Thyroid gland (tissue), 4 donors: ENCODE measurements at regions not wholly inside any gene's neighbourhood (a gene's known extent, or its start where the extent isn't known, plus 50 kb on each side); places are given as distances from the start of the nearest gene placed in this dataset.

ENCODE experiments used
- DNase-seq, 2 donors: peaks; one replicate each; pipeline ENCODE4 v3.0.0-alpha.2; 2019
- H3K27ac ChIP-seq, 3 donors: fragments of 200-600 bp; sonication (generic); 1 replicate in 2 of 3; 2 replicates in 1 of 3; pipeline ENCODE4 v1.5.1; 2016 to 2019; ENCODE audit warnings: mild to moderate bottlenecking in 1 of 3, moderate library complexity in 1 of 3
- H3K27me3 ChIP-seq: fragments of 200-600 bp; sonication (generic); one replicate; pipeline ENCODE4 v1.5.1; 2019
- H3K36me3 ChIP-seq, 2 donors: fragments of 200-600 bp; sonication (generic); one replicate each; pipeline ENCODE4 v1.5.1; 2016 to 2019
- H3K4me1 ChIP-seq, 2 donors: fragments of 200-600 bp; sonication (generic); one replicate each; pipeline ENCODE4 v1.5.1; 2017 to 2019
- H3K4me3 ChIP-seq, 3 donors: fragments of 200-600 bp; sonication (generic); replicated peaks in 1 of 3; 1 replicate in 2 of 3; 2 replicates in 1 of 3; pipeline ENCODE4 v1.5.1; 2016; ENCODE audit warnings: mild to moderate bottlenecking in 1 of 3
- H3K9me3 ChIP-seq: fragments of 200-600 bp; sonication (generic); one replicate; pipeline ENCODE4 v1.5.1; 2017
- POLR2A ChIP-seq, 2 donors: fragments of 450-650 bp; IDR thresholded peaks; one replicate each; pipeline ENCODE4 v1.6.1; 2017; ENCODE audit warnings: antibody characterized with exemption in 2 of 2, mild to moderate bottlenecking in 2 of 2, moderate library complexity in 1 of 2
- WGBS, 2 donors: methylation state at CpG; one replicate each; pipeline ENCODE4 v1.1.5; 2017; 5-methylcytosine and 5-hydroxymethylcytosine counted together
- intact Hi-C: fragments of 100-400 bp; cut with DNase I; formaldehyde crosslinking; loops from one replicate; pipeline ENCODE4 v1.15.1; 2023
- TF ChIP-seq, protein P1 (sequence below), 6 experiments: fragments of 200-600 bp in 3 of 6; fragments of 450-650 bp in 3 of 6; sonication (generic) in 3 of 6; IDR thresholded peaks; one replicate each; pipeline ENCODE4 v1.5.1; 2016 to 2019; ENCODE audit warnings: antibody characterized with exemption in 6 of 6, mild to moderate bottlenecking in 2 of 6, inconsistent platforms in 1 of 6, moderate library complexity in 1 of 6

GRCh38 chrX:131392666-131393065 lies 103.6 kb upstream of the IGSF1 start:
- H3K4me1 ChIP-seq, result no peaks in the 10 kb centered on the region
- TF ChIP-seq POLR2A (IDR thresholded peaks at IDR 0.05), result no peak
- TF ChIP-seq, protein P1, sequence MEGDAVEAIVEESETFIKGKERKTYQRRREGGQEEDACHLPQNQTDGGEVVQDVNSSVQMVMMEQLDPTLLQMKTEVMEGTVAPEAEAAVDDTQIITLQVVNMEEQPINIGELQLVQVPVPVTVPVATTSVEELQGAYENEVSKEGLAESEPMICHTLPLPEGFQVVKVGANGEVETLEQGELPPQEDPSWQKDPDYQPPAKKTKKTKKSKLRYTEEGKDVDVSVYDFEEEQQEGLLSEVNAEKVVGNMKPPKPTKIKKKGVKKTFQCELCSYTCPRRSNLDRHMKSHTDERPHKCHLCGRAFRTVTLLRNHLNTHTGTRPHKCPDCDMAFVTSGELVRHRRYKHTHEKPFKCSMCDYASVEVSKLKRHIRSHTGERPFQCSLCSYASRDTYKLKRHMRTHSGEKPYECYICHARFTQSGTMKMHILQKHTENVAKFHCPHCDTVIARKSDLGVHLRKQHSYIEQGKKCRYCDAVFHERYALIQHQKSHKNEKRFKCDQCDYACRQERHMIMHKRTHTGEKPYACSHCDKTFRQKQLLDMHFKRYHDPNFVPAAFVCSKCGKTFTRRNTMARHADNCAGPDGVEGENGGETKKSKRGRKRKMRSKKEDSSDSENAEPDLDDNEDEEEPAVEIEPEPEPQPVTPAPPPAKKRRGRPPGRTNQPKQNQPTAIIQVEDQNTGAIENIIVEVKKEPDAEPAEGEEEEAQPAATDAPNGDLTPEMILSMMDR (IDR thresholded peaks at IDR 0.05), result no peak
- intact Hi-C loops, result no loop called here
- H3K27ac ChIP-seq, result no peak overlapping the region
- whole genome bisulfite sequencing, 2 donors, result 17% methylated on average over 1 of the region's 3 CpGs; no CpG with 5 or more reads in 1 of the 2 donors
- H3K36me3 ChIP-seq, result no peaks in the 10 kb centered on the region
- no peak overlapping the region for H3K4me3 ChIP-seq
- no peaks in the 10 kb centered on the region for H3K9me3 ChIP-seq
- no peak for DNase-seq
- no peaks in the 10 kb centered on the region for H3K27me3 ChIP-seq

DNA sequence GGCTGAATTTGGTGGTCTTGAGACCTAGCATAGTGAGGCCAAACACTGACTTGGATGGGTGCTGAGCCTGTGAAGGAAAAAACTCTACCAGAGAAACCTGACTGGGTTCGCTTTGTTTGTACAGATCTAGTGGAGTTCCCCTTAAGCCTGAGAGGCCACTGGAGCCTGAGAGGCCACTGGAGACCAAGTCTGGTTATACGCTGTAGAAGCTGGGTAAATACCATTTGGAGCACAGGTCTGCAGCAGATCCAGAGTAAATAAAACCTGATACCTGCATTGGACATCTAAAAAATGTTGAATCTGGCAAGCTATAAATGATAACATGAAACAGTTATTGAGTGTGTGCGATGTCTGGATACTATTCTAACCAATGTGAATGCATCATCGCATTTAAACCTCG lies 104.3 kb upstream of the IGSF1 start:
- TF ChIP-seq POLR2A (IDR thresholded peaks at IDR 0.05), result no peak
- TF ChIP-seq, protein P1 (IDR thresholded peaks at IDR 0.05), result no peak
- Histone ChIP-seq H3K27me3 (no peaks in the 10 kb centered on the region), H3K9me3 (no peaks in the 10 kb centered on the region), H3K4me3 (no peak overlapping the region), H3K27ac (no peak overlapping the region), H3K36me3 (no peaks in the 10 kb centered on the region), H3K4me1 (no peaks in the 10 kb centered on the region)
- WGBS, 2 donors, result 44 to 52% methylated on average over 5 of the region's 5 CpGs
- DNase-seq, result no peak
- intact Hi-C loops, result no loop called here

GRCh38 chrX:131394384-131394783 lies 105.3 kb upstream of the IGSF1 start:
- no peak overlapping the region for H3K4me3 ChIP-seq
- 77 to 83% methylated on average over 2 of the region's 2 CpGs for WGBS, 2 donors
- H3K4me1 ChIP-seq, result no peaks in the 10 kb centered on the region
- intact Hi-C loops, result no loop called here
- H3K36me3 ChIP-seq, result no peaks in the 10 kb centered on the region
- no peak overlapping the region for H3K27ac ChIP-seq
- no peaks in the 10 kb centered on the region for H3K9me3 ChIP-seq
- H3K27me3 ChIP-seq, result no peaks in the 10 kb centered on the region
- no peak for DNase-seq
- TF ChIP-seq, protein P1 (IDR thresholded peaks at IDR 0.05), result no peak
- TF ChIP-seq POLR2A (IDR thresholded peaks at IDR 0.05), result no peak

- H3K9me3 ChIP-seq, result no peaks in the 10 kb centered on the region
- no peaks in the 10 kb centered on the region for H3K27me3 ChIP-seq
- no peak for DNase-seq
- H3K4me1 ChIP-seq, result no peaks in the 10 kb centered on the region
- no peak for TF ChIP-seq POLR2A (IDR thresholded peaks at IDR 0.05)
- TF ChIP-seq, protein P1 (IDR thresholded peaks at IDR 0.05), result no peak
- no peaks in the 10 kb centered on the region for H3K36me3 ChIP-seq
- H3K27ac ChIP-seq, result no peak overlapping the region
- 81 to 89% methylated on average over 5 of the region's 5 CpGs for WGBS, 2 donors
- H3K4me3 ChIP-seq, result no peak overlapping the region
- intact Hi-C loops, result no loop called here
Measured at GRCh38 chrX:131397891-131398290, 108.8 kb upstream of the IGSF1 start.

- intact Hi-C loops, result no loop called here
Measured at GRCh38 chrX:131399678-131400428, 110.7 kb upstream of the IGSF1 start.

More at GRCh38 chrX:131399678-131400428, 110.7 kb upstream of the IGSF1 start:
- no peaks in the 10 kb centered on the region for H3K36me3 ChIP-seq
- DNase-seq, result no peak
- H3K9me3 ChIP-seq, result no peaks in the 10 kb centered on the region
- no peak overlapping the region for H3K27ac ChIP-seq
- TF ChIP-seq POLR2A (IDR thresholded peaks at IDR 0.05), result no peak
- TF ChIP-seq, protein P1 (IDR thresholded peaks at IDR 0.05), result no peak
- H3K27me3 ChIP-seq, result no peaks in the 10 kb centered on the region
- no peak overlapping the region for H3K4me3 ChIP-seq
- H3K4me1 ChIP-seq, result no peaks in the 10 kb centered on the region
- 88 to 90% methylated on average over 4 to 6 of the region's 7 CpGs for WGBS, 2 donors
